Stimulated activated CD4-positive, alpha-beta T cell treated with anti-CD3 and anti-CD28 coated beads, TNF-alpha, amount 100 ng/mL, for 4 hours (primary cell): ENCODE measurements at regions not wholly inside any gene's neighbourhood (a gene's known extent, or its start where the extent isn't known, plus 50 kb on each side); places are given as distances from the start of the nearest gene placed in this dataset.
"Not testable (repeated sequence)": the region's sequence is repeated elsewhere in the genome, so short reads cannot be mapped to it uniquely, and the experiment has no call there.

ENCODE experiments used
- DNase-seq, 3 experiments: peaks; one replicate each; pipeline ENCODE4 v3.0.0-alpha.2; 2020; ENCODE audit warnings: low read depth in 3 of 3

- DNase-seq = not testable (repeated sequence)
These were observed 112.2 kb upstream of the CCZ1B start for GRCh38 chr7:6938284-6938683.

GRCh38 chr7:6939126-6939525, 113.1 kb upstream of the CCZ1B start:
- DNase-seq = not testable (repeated sequence)

- DNase-seq = not testable (repeated sequence)
These were observed 113.8 kb upstream of the CCZ1B start for GRCh38 chr7:6939896-6940295.

- DNase-seq = not testable (repeated sequence)
These were observed 120.8 kb upstream of the CCZ1B start for GRCh38 chr7:6946873-6947272.

GRCh38 chr7:6950231-6950630, 124.2 kb upstream of the CCZ1B start:
- DNase-seq = not testable (repeated sequence)

GRCh38 chr7:6951553-6951952, 125.5 kb upstream of the CCZ1B start:
- DNase-seq = not testable (repeated sequence)

GRCh38 chr7:6953138-6953797, 127.2 kb upstream of the CCZ1B start:
- not testable (repeated sequence) for DNase-seq

GRCh38 chr7:6953798-6954181, 127.7 kb upstream of the CCZ1B start:
- DNase-seq = not testable (repeated sequence)

- not testable (repeated sequence) for DNase-seq
These were observed 129.3 kb upstream of the CCZ1B start for GRCh38 chr7:6955385-6955784.

- DNase-seq = not testable (repeated sequence)
These were observed 130.0 kb upstream of the CCZ1B start for GRCh38 chr7:6955990-6956566.

GRCh38 chr7:6958371-6958770, 132.3 kb upstream of the CCZ1B start:
- not testable (repeated sequence) for DNase-seq

GRCh38 chr7:6959942-6960341, 133.9 kb upstream of the CCZ1B start:
- DNase-seq = not testable (repeated sequence)

GRCh38 chr7:6962871-6963270, 136.8 kb upstream of the CCZ1B start:
- not testable (repeated sequence) for DNase-seq

- DNase-seq = peak; percentile 26 to 31 (median 29)
These were observed 139.0 kb upstream of the CCZ1B start for GRCh38 chr7:6965051-6965450.

GRCh38 chr7:6970180-6970579, 144.1 kb upstream of the CCZ1B start:
- DNase-seq = not testable (repeated sequence)

GRCh38 chr7:6974876-6975275, 148.8 kb upstream of the CCZ1B start:
- DNase-seq = not testable (repeated sequence)

- not testable (repeated sequence) for DNase-seq
These were observed 149.3 kb upstream of the CCZ1B start for GRCh38 chr7:6975346-6975745.

GRCh38 chr7:6977368-6977767, 151.3 kb upstream of the CCZ1B start:
- DNase-seq = not testable (repeated sequence)

GRCh38 chr7:6978326-6978725, 152.3 kb upstream of the CCZ1B start:
- not testable (repeated sequence) for DNase-seq

GRCh38 chr7:6979456-6979855, 153.4 kb upstream of the CCZ1B start:
- DNase-seq = not testable (repeated sequence)

GRCh38 chr7:6982375-6982774, 156.3 kb upstream of the CCZ1B start:
- DNase-seq = not testable (repeated sequence)

- not testable (repeated sequence) for DNase-seq
These were observed 160.8 kb upstream of the CCZ1B start for GRCh38 chr7:6986892-6987291.

GRCh38 chr7:6988608-6989007, 162.5 kb upstream of the CCZ1B start:
- not testable (repeated sequence) for DNase-seq
